Mesenchymal stem cell (in vitro differentiated cells and primary cell): ENCODE measurements at regions not wholly inside any gene's neighbourhood (a gene's known extent, or its start where the extent isn't known, plus 50 kb on each side); places are given as distances from the start of the nearest gene placed in this dataset.

ENCODE experiments used
- DNase-seq: peaks from one replicate; pipeline ENCODE4 v3.0.0-alpha.2; 2013
- H2AFZ ChIP-seq: one replicate; pipeline ENCODE4 v1.6.1; 2013; ENCODE audit warnings: low read depth, mild to moderate bottlenecking, control low read depth, inconsistent platforms, low read length, moderate library complexity
- H2AK5ac ChIP-seq: 2 replicates; pipeline ENCODE4 v1.6.1; 2013; ENCODE audit warnings: low read length, moderate library complexity, mild to moderate bottlenecking, inconsistent platforms; ENCODE audit not compliant: severe bottlenecking
- H2BK120ac ChIP-seq: one replicate; pipeline ENCODE4 v1.6.1; 2013; ENCODE audit warnings: low read depth, mild to moderate bottlenecking, inconsistent platforms, low read length, moderate library complexity
- H2BK12ac ChIP-seq, 2 experiments: one replicate each; pipeline ENCODE4 v1.6.1; 2013; ENCODE audit warnings: inconsistent platforms in 2 of 2, low read length in 2 of 2, mild to moderate bottlenecking in 2 of 2, moderate library complexity in 2 of 2, control low read depth in 1 of 2
- H2BK15ac ChIP-seq: one replicate; pipeline ENCODE4 v1.6.1; 2013; ENCODE audit warnings: mild to moderate bottlenecking, low read depth, inconsistent platforms; ENCODE audit not compliant: poor library complexity, severe bottlenecking
- H2BK5ac ChIP-seq: 2 replicates; pipeline ENCODE4 v1.6.1; 2013; ENCODE audit warnings: low read depth, mild to moderate bottlenecking, low read length, control low read depth, inconsistent platforms; ENCODE audit not compliant: poor library complexity, severe bottlenecking
- H3K14ac ChIP-seq, 2 experiments: one replicate each; pipeline ENCODE4 v1.6.1; 2013; ENCODE audit warnings: inconsistent platforms in 2 of 2, low read length in 2 of 2, control low read depth in 1 of 2, mild to moderate bottlenecking in 1 of 2, moderate library complexity in 1 of 2
- H3K18ac ChIP-seq, 2 experiments: one replicate each; pipeline ENCODE4 v1.6.1; 2013; ENCODE audit warnings: inconsistent platforms in 2 of 2, low read length in 2 of 2, control low read depth in 1 of 2, low read depth in 1 of 2, mild to moderate bottlenecking in 1 of 2
- H3K23ac ChIP-seq, 2 experiments: one replicate each; pipeline ENCODE4 v1.6.1; 2013; ENCODE audit warnings: inconsistent platforms in 2 of 2, low read length in 2 of 2, mild to moderate bottlenecking in 2 of 2, moderate library complexity in 2 of 2, control low read depth in 1 of 2
- H3K27ac ChIP-seq: 2 replicates; pipeline ENCODE4 v1.5.1; 2013; ENCODE audit warnings: mild to moderate bottlenecking, moderate library complexity, low read length, control low read depth, inconsistent platforms; ENCODE audit not compliant: poor library complexity, severe bottlenecking
- H3K27me3 ChIP-seq, 2 experiments: 2 replicates each; pipeline versions ENCODE4 v1.6.1 to v1.7.0; 2013; ENCODE audit warnings: low read length in 2 of 2, mild to moderate bottlenecking in 2 of 2, moderate library complexity in 2 of 2, control low read depth in 1 of 2, inconsistent platforms in 1 of 2; ENCODE audit not compliant: control insufficient read depth in 1 of 2, insufficient read depth in 1 of 2
- H3K36me3 ChIP-seq, 2 experiments: 2 replicates each; pipeline versions ENCODE4 v1.6.1 to v1.7.0; 2013; ENCODE audit warnings: low read length in 2 of 2, control low read depth in 1 of 2, inconsistent platforms in 1 of 2, low read depth in 1 of 2, mild to moderate bottlenecking in 1 of 2; ENCODE audit not compliant: insufficient read depth in 2 of 2, control insufficient read depth in 1 of 2
- H3K4ac ChIP-seq, 2 experiments: one replicate each; pipeline ENCODE4 v1.6.1; 2013; ENCODE audit warnings: inconsistent platforms in 2 of 2, low read length in 2 of 2, mild to moderate bottlenecking in 2 of 2, moderate library complexity in 2 of 2, control low read depth in 1 of 2, low read depth in 1 of 2
- H3K4me1 ChIP-seq: 2 replicates; pipeline ENCODE4 v1.6.1; 2013; ENCODE audit warnings: low read depth, low read length, control low read depth; ENCODE audit not compliant: control insufficient read depth, insufficient read depth
- H3K4me2 ChIP-seq: 2 replicates; pipeline ENCODE4 v1.6.1; 2013; ENCODE audit warnings: low read length, mild to moderate bottlenecking, inconsistent platforms; ENCODE audit not compliant: poor library complexity, severe bottlenecking
- H3K4me3 ChIP-seq, 2 experiments: 2 replicates each; pipeline versions ENCODE4 v1.5.1 to v1.7.0; 2013; ENCODE audit warnings: low read length in 2 of 2, mild to moderate bottlenecking in 2 of 2, control low read depth in 1 of 2, low read depth in 1 of 2; ENCODE audit not compliant: insufficient read depth in 1 of 2
- H3K79me1 ChIP-seq: replicated peaks from 2 replicates; pipeline ENCODE4 v1.6.1; 2013; ENCODE audit warnings: mild to moderate bottlenecking, control low read depth, low read length, inconsistent platforms; ENCODE audit not compliant: poor library complexity, severe bottlenecking
- H3K9ac ChIP-seq: 2 replicates; pipeline ENCODE4 v1.7.0; 2013; ENCODE audit warnings: mild to moderate bottlenecking, low read length, moderate library complexity
- H3K9me3 ChIP-seq: 2 replicates; pipeline ENCODE4 v1.7.0; 2013; ENCODE audit warnings: mild to moderate bottlenecking, low read length; ENCODE audit not compliant: control insufficient read depth
- H4K8ac ChIP-seq: one replicate; pipeline ENCODE4 v1.6.1; 2013; ENCODE audit warnings: inconsistent platforms, mild to moderate bottlenecking, low read length, moderate library complexity
- H4K91ac ChIP-seq: one replicate; pipeline ENCODE4 v1.6.1; 2013; ENCODE audit warnings: mild to moderate bottlenecking, low read length, inconsistent platforms
- WGBS: methylation state at CpG from one replicate; pipeline ENCODE4 v1.1.7; 2013; ENCODE audit warnings: mixed read lengths; 5-methylcytosine and 5-hydroxymethylcytosine counted together

DNA sequence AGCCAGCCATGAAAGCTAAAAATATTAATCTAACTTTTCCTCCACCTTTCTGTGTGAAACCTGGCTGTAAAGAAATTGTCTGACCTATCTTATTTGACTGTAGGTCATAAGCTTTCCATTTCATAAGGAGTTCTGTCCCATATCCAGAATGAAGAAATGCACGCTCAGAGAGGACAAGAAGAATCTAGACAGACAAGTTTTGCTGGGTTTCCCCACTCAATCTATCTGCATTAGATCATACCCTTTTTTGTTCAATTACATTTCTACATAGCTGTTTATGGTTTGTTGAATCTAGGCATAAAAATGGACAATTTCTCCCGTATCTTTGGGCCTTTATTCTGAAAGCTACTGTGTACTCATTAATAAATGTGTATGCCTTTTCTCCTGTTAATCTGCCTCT, 1495.1 kb downstream of the C4orf33 start:
- Histone ChIP-seq H2BK15ac (no peak overlapping the region), H3K18ac (no peak overlapping the region), H3K4me1 (no peaks in the 10 kb centered on the region), H3K9me3 (peaks cover 3% of the 10 kb centered on the region), H3K27ac (no peak overlapping the region), H3K27me3 (no peaks in the 10 kb centered on the region), H3K4ac (no peak overlapping the region), H3K79me1 (no peaks in the 10 kb centered on the region), H3K23ac (no peak overlapping the region), H2AK5ac (no peak overlapping the region), H2AFZ (no peak overlapping the region), H2BK12ac (no peak overlapping the region), H2BK120ac (no peak overlapping the region), H4K8ac (no peak overlapping the region), H3K9ac (no peak overlapping the region), H3K14ac (no peak overlapping the region), H3K4me2 (no peak overlapping the region), H4K91ac (no peak overlapping the region), H2BK5ac (no peak overlapping the region), H3K36me3 (no peaks in the 10 kb centered on the region), H3K4me3 (no peak overlapping the region)
- 75% methylated on average over 1 of the region's 2 CpGs for WGBS
- DNase-seq: no peak

DNA sequence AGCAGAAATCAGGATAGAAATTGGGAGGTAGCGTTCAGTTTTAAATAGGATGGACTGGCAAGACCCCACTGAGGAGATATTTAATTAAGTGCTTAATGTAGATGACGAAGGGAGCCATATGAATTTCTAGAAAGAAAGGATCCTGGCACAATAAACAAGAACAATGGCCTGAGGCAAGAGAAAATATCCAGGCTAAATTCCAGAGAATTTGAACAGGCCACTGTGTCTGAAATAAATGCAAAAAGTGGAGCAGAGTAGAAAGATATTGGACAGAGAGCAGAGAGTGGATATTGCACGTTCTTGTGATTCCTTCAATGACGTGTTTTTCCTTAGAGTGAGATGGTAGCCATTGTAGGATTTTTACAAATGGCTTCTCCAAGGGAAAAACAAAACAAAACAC, 1504.8 kb downstream of the C4orf33 start:
- no peak overlapping the region for H3K4me2 ChIP-seq
- H2BK5ac ChIP-seq: no peak overlapping the region
- no peak overlapping the region for H3K4ac ChIP-seq
- H3K79me1 ChIP-seq: no peaks in the 10 kb centered on the region
- H2BK15ac ChIP-seq: no peak overlapping the region
- H3K9ac ChIP-seq: no peak overlapping the region
- H3K4me3 ChIP-seq: no peak overlapping the region
- no peaks in the 10 kb centered on the region for H3K4me1 ChIP-seq
- no peak overlapping the region for H3K27ac ChIP-seq
- no peak for DNase-seq
- H3K18ac ChIP-seq: no peak overlapping the region
- no peaks in the 10 kb centered on the region for H3K9me3 ChIP-seq
- H4K8ac ChIP-seq: no peak overlapping the region
- 92% methylated on average over 4 of the region's 4 CpGs for WGBS
- H2AK5ac ChIP-seq: no peak overlapping the region
- no peak overlapping the region for H2AFZ ChIP-seq
- H4K91ac ChIP-seq: no peak overlapping the region
- H3K36me3 ChIP-seq: no peaks in the 10 kb centered on the region
- H2BK120ac ChIP-seq: no peak overlapping the region
- no peak overlapping the region for H3K23ac ChIP-seq
- no peak overlapping the region for H2BK12ac ChIP-seq
- no peak overlapping the region for H3K14ac ChIP-seq
- H3K27me3 ChIP-seq: no peaks in the 10 kb centered on the region

GRCh38 chr4:130603043-130603442, 1507.1 kb downstream of the C4orf33 start:
- Histone ChIP-seq H3K4me2 (no peak overlapping the region), H3K27ac (no peak overlapping the region), H2BK12ac (no peak overlapping the region), H2BK120ac (no peak overlapping the region), H2AK5ac (no peak overlapping the region), H3K23ac (no peak overlapping the region), H3K18ac (no peak overlapping the region), H2BK15ac (no peak overlapping the region), H4K91ac (no peak overlapping the region), H3K9me3 (no peaks in the 10 kb centered on the region), H3K36me3 (no peaks in the 10 kb centered on the region), H3K4me3 (no peak overlapping the region), H3K4ac (no peak overlapping the region), H3K27me3 (no peaks in the 10 kb centered on the region), H4K8ac (no peak overlapping the region), H3K4me1 (no peaks in the 10 kb centered on the region), H2AFZ (no peak overlapping the region), H3K79me1 (no peaks in the 10 kb centered on the region), H3K9ac (no peak overlapping the region), H2BK5ac (no peak overlapping the region), H3K14ac (no peak overlapping the region)
- DNase-seq: no peak
- 93% methylated on average over 3 of the region's 3 CpGs for WGBS

GRCh38 chr4:130608121-130608520, 1512.2 kb downstream of the C4orf33 start:
- Histone ChIP-seq H3K79me1 (no peaks in the 10 kb centered on the region), H3K23ac (no peak overlapping the region), H3K27me3 (no peaks in the 10 kb centered on the region), H2AFZ (no peak overlapping the region), H3K27ac (no peak overlapping the region), H2BK12ac (no peak overlapping the region), H3K4me1 (no peaks in the 10 kb centered on the region), H4K91ac (no peak overlapping the region), H3K9ac (no peak overlapping the region), H2BK15ac (no peak overlapping the region), H3K4ac (no peak overlapping the region), H3K4me2 (no peak overlapping the region), H2AK5ac (no peak overlapping the region), H2BK120ac (no peak overlapping the region), H3K18ac (no peak overlapping the region), H3K4me3 (no peak overlapping the region), H2BK5ac (no peak overlapping the region), H3K9me3 (no peaks in the 10 kb centered on the region), H4K8ac (no peak overlapping the region), H3K14ac (no peak overlapping the region), H3K36me3 (no peaks in the 10 kb centered on the region)
- DNase-seq: no peak
- no CpG with 5 or more reads among the region's 3 CpGs for WGBS
